AG04450 (cell line): ENCODE measurements at regions not wholly inside any gene's neighbourhood (a gene's known extent, or its start where the extent isn't known, plus 50 kb on each side); places are given as distances from the start of the nearest gene placed in this dataset.

Experiments
- CTCF ChIA-PET: fragments of 300-600, 350-600 bp; formaldehyde crosslinking; extraction: SDS; loops from one replicate; lab custom pipeline; 2022; ENCODE audit warnings: antibody characterized with exemption, inconsistent platforms; lab: Charles Lee
- POLR2A ChIA-PET: fragments of 350-600 bp; formaldehyde crosslinking; extraction: SDS; loops from one replicate; lab custom pipeline; 2021; ENCODE audit warnings: antibody characterized with exemption, inconsistent platforms; lab: Yijun Ruan, JAX
- DNase-seq: peaks from one replicate; pipeline ENCODE4 v3.0.0-alpha.2; 2011; ENCODE audit warnings: low read depth, low spot score
- H3K27ac ChIP-seq: one replicate; pipeline ENCODE4 v1.5.1; 2012; ENCODE audit warnings: low read depth, low read length, control low read depth
- H3K27me3 ChIP-seq: one replicate; pipeline ENCODE4 v1.6.0; 2012; ENCODE audit warnings: low read length; ENCODE audit not compliant: control insufficient read depth, insufficient read depth
- H3K4me3 ChIP-seq: 2 replicates; pipeline ENCODE4 v1.5.1; 2011; ENCODE audit warnings: mild to moderate bottlenecking, low read depth, low read length, control low read depth
- H3K9me3 ChIP-seq: 2 replicates; pipeline ENCODE4 v1.5.1; 2012; ENCODE audit warnings: low read length; ENCODE audit not compliant: control insufficient read depth, insufficient read depth
- TF ChIP-seq, protein P1 (sequence below): IDR thresholded peaks from 2 replicates; pipeline ENCODE4 v1.5.1; 2011; ENCODE audit warnings: low read depth, low read length, control low read depth, inconsistent platforms

DNA sequence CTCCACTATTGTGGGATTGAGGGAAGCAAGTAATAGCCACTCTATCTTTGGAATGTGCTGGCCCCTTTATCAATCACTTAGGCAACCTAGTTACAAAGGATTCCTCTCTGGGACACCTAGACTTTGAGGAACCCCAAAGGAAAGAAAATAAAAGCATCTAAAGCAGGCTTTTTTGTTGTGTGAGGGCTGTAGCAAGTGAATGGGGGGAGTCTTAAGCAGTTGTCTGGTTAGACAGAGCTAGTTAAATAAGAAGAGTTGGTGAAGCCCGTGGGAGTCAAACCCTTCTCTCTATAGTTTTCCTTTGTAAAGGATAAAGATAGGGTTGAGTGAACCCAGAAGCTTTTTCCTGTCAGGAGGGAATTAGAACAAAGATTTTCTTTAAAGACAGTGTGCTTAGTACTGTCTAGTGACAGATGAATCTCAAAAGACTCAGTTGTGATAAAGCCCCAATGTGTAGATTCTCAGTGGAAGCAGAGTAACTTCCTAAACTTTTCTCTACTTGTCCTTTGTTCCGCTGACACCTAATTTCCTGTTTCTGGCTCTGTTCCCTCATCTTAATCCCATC lies 63.3 kb downstream of the HDGFL1 start:
- CTCF ChIA-PET: interaction anchor here (0.7 to 1.5 kb wide), 2 partner anchors 10 kb away, joined by 3 read pairs; no protein-coding TSS in a partner anchor

DNA sequence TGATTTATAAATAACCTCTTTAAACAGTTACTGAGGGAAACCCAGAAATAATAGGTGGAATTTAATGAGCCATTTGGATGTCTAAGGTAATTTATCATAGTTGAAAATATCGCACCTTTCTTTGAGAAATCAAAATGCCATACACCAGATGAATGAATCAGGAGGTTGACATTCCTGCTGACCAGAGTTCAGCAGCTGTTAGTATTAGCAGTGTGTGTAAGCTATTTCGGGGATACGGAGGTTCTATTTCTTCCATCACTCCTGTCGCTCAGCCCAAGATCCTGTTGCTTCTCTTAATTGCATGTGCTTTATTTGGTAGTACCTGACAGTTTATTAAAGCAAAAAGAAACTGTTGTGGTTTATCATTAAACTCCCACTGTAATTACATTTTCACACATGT lies 67.1 kb downstream of the HDGFL1 start:
- no peak for DNase-seq
- TF ChIP-seq, protein P1, sequence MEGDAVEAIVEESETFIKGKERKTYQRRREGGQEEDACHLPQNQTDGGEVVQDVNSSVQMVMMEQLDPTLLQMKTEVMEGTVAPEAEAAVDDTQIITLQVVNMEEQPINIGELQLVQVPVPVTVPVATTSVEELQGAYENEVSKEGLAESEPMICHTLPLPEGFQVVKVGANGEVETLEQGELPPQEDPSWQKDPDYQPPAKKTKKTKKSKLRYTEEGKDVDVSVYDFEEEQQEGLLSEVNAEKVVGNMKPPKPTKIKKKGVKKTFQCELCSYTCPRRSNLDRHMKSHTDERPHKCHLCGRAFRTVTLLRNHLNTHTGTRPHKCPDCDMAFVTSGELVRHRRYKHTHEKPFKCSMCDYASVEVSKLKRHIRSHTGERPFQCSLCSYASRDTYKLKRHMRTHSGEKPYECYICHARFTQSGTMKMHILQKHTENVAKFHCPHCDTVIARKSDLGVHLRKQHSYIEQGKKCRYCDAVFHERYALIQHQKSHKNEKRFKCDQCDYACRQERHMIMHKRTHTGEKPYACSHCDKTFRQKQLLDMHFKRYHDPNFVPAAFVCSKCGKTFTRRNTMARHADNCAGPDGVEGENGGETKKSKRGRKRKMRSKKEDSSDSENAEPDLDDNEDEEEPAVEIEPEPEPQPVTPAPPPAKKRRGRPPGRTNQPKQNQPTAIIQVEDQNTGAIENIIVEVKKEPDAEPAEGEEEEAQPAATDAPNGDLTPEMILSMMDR: no peak
- Histone ChIP-seq H3K27ac (no peak overlapping the region), H3K9me3 (no peaks in the 10 kb centered on the region), H3K4me3 (no peak overlapping the region), H3K27me3 (no peaks in the 10 kb centered on the region)
- POLR2A ChIA-PET: no interaction called here
- CTCF ChIA-PET: no interaction called here

More for the DNA sequence above, 63.3 kb downstream of the HDGFL1 start:
- Histone ChIP-seq H3K9me3 (no peaks in the 10 kb centered on the region), H3K27ac (no peak overlapping the region), H3K27me3 (no peaks in the 10 kb centered on the region), H3K4me3 (no peak overlapping the region)
- POLR2A ChIA-PET: no interaction called here
- no peak for DNase-seq
- TF ChIP-seq, protein P1: no peak

DNA sequence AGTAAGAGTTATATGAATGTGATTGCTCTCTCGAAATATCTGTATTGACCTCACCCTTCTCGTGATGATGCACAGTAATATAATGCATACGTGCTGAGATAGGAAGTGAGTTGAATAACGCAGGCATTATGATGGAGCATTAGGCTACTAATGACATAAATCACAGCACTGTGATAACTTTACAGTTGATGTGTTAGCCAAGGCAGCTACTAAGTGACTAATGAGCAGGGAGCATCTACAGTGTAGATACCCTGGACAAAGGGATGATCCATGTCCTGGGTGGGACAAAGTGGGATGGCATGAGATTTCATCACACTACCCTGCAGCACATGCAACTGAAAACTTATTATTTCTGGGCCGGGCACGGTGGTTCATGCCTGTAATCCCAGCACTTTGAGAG lies 68.4 kb downstream of the HDGFL1 start:
- Histone ChIP-seq H3K27me3 (no peaks in the 10 kb centered on the region), H3K27ac (no peak overlapping the region), H3K9me3 (no peaks in the 10 kb centered on the region), H3K4me3 (no peak overlapping the region)
- ChIA-PET POLR2A (no interaction called here), CTCF (no interaction called here)
- TF ChIP-seq, protein P1: no peak
- DNase-seq: no peak

DNA sequence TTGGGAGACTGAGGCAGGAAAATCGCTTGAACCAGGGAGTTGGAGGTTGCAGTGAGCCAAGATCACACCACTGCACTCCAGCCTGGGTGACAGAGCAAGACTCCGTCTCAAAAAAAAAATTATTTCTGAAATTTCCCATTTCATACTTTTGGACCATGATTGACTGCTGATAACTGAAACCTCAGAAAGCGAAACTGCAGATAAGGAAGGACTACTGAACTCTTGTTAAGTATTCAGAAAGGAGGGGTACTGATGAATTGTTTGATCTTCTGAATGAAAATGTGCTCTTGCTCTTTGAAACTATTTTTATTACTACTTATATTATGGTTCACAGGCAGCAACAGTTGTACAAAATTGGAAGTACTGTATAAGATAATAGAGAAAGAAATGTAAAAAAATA lies 69.0 kb downstream of the HDGFL1 start:
- POLR2A ChIA-PET: no interaction called here
- Histone ChIP-seq H3K27me3 (no peaks in the 10 kb centered on the region), H3K4me3 (no peak overlapping the region), H3K9me3 (no peaks in the 10 kb centered on the region), H3K27ac (no peak overlapping the region)
- DNase-seq: no peak
- CTCF ChIA-PET: no interaction called here
- TF ChIP-seq, protein P1: no peak

DNA sequence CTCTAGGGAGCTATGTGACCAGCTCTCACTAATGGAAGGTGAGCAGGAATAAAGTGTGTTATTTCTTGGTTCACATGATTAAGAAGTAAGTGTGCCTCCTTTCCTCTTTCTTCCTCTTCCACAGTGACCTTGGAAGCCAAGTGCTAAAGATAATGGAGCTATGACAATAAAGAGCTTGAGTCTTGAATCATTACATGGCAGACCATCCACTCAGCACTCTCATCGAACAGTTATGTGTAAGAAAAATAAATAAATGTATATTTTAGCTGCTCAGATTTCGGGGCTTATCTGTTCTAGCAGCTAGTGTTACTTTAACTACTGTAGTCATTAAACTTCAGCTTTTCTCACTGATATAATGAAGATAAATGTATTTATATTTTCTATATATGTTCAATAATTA lies 72.9 kb downstream of the HDGFL1 start:
- ChIA-PET POLR2A (interaction anchor here (0.6 to 1.2 kb wide), 3 partner anchors 11 to 250 kb away, joined by 3 read pairs; no protein-coding TSS in a partner anchor), CTCF (interaction anchor here (1.1 to 1.3 kb wide), 2 partner anchors 9 to 10 kb away, joined by 3 read pairs; no protein-coding TSS in a partner anchor)
- no peak for DNase-seq

More for the DNA sequence above, 72.9 kb downstream of the HDGFL1 start:
- Histone ChIP-seq H3K27ac (no peak overlapping the region), H3K9me3 (0 out of 2 replicates have a peak, but pooled peaks cover 4% of the 10 kb centered on the region), H3K27me3 (no peaks in the 10 kb centered on the region), H3K4me3 (no peak overlapping the region)
- TF ChIP-seq, protein P1: no peak
